SK-N-SH (cell line): ENCODE measurements at regions not wholly inside any gene's neighbourhood (a gene's known extent, or its start where the extent isn't known, plus 50 kb on each side); places are given as distances from the start of the nearest gene placed in this dataset.
A peak's percentile ranks its signal among the peaks of the same experiment; 100 is the strongest.

ENCODE experiments used
- CTCF ChIA-PET: fragments of 300-600, 350-600 bp; formaldehyde crosslinking; extraction: SDS; loops from one replicate; lab custom pipeline; 2021; lab: Yijun Ruan, JAX
- POLR2A ChIA-PET: fragments of 350-600 bp; sonication (Branson Sonifier 250); formaldehyde crosslinking; extraction: SDS; loops from one replicate; lab custom pipeline; 2020; ENCODE audit warnings: antibody characterized with exemption, inconsistent platforms; lab: Yijun Ruan, JAX
- DNase-seq: peaks from one replicate; pipeline ENCODE4 v3.0.0; 2012
- H2AFZ ChIP-seq: fragments of 200-600 bp; sonication (generic); 2 replicates; pipeline ENCODE4 v1.8.1; 2016; ENCODE audit warnings: antibody characterized with exemption, mild to moderate bottlenecking, low read depth
- H3F3A ChIP-seq: fragments of 200-600 bp; sonication (generic); replicated peaks from 2 replicates; pipeline ENCODE3; 2016; ENCODE audit warnings: antibody characterized with exemption, mild to moderate bottlenecking; ENCODE audit not compliant: insufficient read depth
- H3K27ac ChIP-seq, 2 experiments: fragments of 200-500 bp in 1 of 2; fragments of 200-600 bp in 1 of 2; sonication (Bioruptor generic) in 1 of 2; sonication (generic), shearing (Covaris generic) in 1 of 2; 2 replicates each; pipeline versions ENCODE4 v1.5.1 to v1.6.1; 2014 to 2016; ENCODE audit warnings: low read depth in 2 of 2, inconsistent platforms in 1 of 2, low read length in 1 of 2, mild to moderate bottlenecking in 1 of 2, mixed read lengths in 1 of 2
- H3K27me3 ChIP-seq: fragments of 200-600 bp; sonication (generic), shearing (Covaris generic); 2 replicates; pipeline ENCODE4 v1.6.1; 2016; ENCODE audit warnings: mixed run types; ENCODE audit not compliant: insufficient read depth
- H3K36me3 ChIP-seq, 2 experiments: fragments of 200-500 bp in 1 of 2; fragments of 200-600 bp in 1 of 2; sonication (Bioruptor generic) in 1 of 2; sonication (generic) in 1 of 2; replicated peaks in 1 of 2; 2 replicates each; pipeline versions ENCODE3 to v1.5.1; 2014 to 2016; ENCODE audit warnings: low read length in 1 of 2, mild to moderate bottlenecking in 1 of 2; ENCODE audit not compliant: insufficient read depth in 2 of 2, control insufficient read depth in 1 of 2
- H3K4me1 ChIP-seq, 2 experiments: fragments of 200-500 bp in 1 of 2; fragments of 200-600 bp in 1 of 2; sonication (Bioruptor generic) in 1 of 2; sonication (generic), shearing (Covaris generic) in 1 of 2; 2 replicates each; pipeline versions ENCODE4 v1.5.1 to v1.6.1; 2014 to 2016; ENCODE audit warnings: low read depth in 1 of 2, low read length in 1 of 2, mixed run types in 1 of 2; ENCODE audit not compliant: insufficient read depth in 2 of 2, control insufficient read depth in 1 of 2
- H3K4me2 ChIP-seq: fragments of 200-600 bp; sonication (generic), shearing (Covaris generic); 2 replicates; pipeline ENCODE4 v1.6.1; 2017; ENCODE audit warnings: mixed run types
- H3K4me3 ChIP-seq, 2 experiments: fragments of 200-500 bp in 1 of 2; fragments of 200-600 bp in 1 of 2; sonication (Bioruptor generic) in 1 of 2; sonication (generic), shearing (Covaris generic) in 1 of 2; 2 replicates each; pipeline versions ENCODE4 v1.5.1 to v1.8.1; 2014 to 2016; ENCODE audit warnings: low read depth in 2 of 2, inconsistent platforms in 1 of 2, low read length in 1 of 2, mild to moderate bottlenecking in 1 of 2, mixed read lengths in 1 of 2, moderate library complexity in 1 of 2
- H3K79me2 ChIP-seq: fragments of 200-600 bp; sonication (generic); 2 replicates; pipeline ENCODE4 v1.8.1; 2017; ENCODE audit warnings: mild to moderate bottlenecking; ENCODE audit not compliant: insufficient read depth
- H3K9ac ChIP-seq: fragments of 200-600 bp; sonication (generic); 2 replicates; pipeline ENCODE4 v1.6.1; 2017; ENCODE audit warnings: mixed run types
- H3K9me2 ChIP-seq: fragments of 200-600 bp; sonication (generic); 2 replicates; pipeline ENCODE4 v1.6.1; 2017; ENCODE audit warnings: mixed run types
- H3K9me3 ChIP-seq: fragments of 200-600 bp; sonication (generic); 2 replicates; pipeline ENCODE4 v1.6.1; 2017; ENCODE audit warnings: mixed run types, mild to moderate bottlenecking, moderate library complexity
- H4K20me1 ChIP-seq: fragments of 200-600 bp; sonication (generic); 2 replicates; pipeline ENCODE4 v1.6.1; 2017; ENCODE audit warnings: mild to moderate bottlenecking, mixed run types; ENCODE audit not compliant: insufficient read depth
- ELF1 ChIP-seq: IDR thresholded peaks from 2 replicates; pipeline ENCODE4 v1.4.0; 2012
- FOSL2 ChIP-seq: IDR thresholded peaks from 2 replicates; pipeline ENCODE4 v1.4.0; 2012; ENCODE audit warnings: low read depth, mild to moderate bottlenecking, moderate library complexity, borderline replicate concordance
- FOXJ3 ChIP-seq: sonication (generic); formaldehyde crosslinking; IDR thresholded peaks from 2 replicates; pipeline ENCODE4 v1.5.1; 2020; ENCODE audit warnings: mild to moderate bottlenecking, missing genetic modification reagents
- GABPA ChIP-seq: IDR thresholded peaks from 2 replicates; pipeline ENCODE4 v1.4.0; 2012; ENCODE audit warnings: low read depth, mild to moderate bottlenecking
- MEF2A ChIP-seq: IDR thresholded peaks from 2 replicates; pipeline ENCODE4 v1.4.0; 2012; ENCODE audit warnings: low read depth, borderline replicate concordance
- POLR2AphosphoS5 ChIP-seq: IDR thresholded peaks from 2 replicates; pipeline ENCODE4 v1.6.1; 2012; ENCODE audit warnings: low read depth, low read length
- RAD21 ChIP-seq: IDR thresholded peaks from 2 replicates; pipeline ENCODE4 v1.6.1; 2012; ENCODE audit warnings: mild to moderate bottlenecking, low read length
- SMC3 ChIP-seq: IDR thresholded peaks from 2 replicates; pipeline ENCODE4 v1.6.1; 2012; ENCODE audit warnings: low read depth, low read length, improper control_type of control experiment
- TEAD4 ChIP-seq: IDR thresholded peaks from 2 replicates; pipeline ENCODE4 v1.4.0; 2012; ENCODE audit warnings: mild to moderate bottlenecking, borderline replicate concordance; ENCODE audit not compliant: insufficient read depth
- YY1 ChIP-seq: IDR thresholded peaks from 2 replicates; pipeline ENCODE4 v1.4.0; 2012; ENCODE audit warnings: low read depth, mild to moderate bottlenecking
- WGBS: methylation state at CpG from one replicate; pipeline ENCODE4 v1.1.6; 2017; ENCODE audit warnings: low lambda C conversion rate; 5-methylcytosine and 5-hydroxymethylcytosine counted together
- TF ChIP-seq, protein P1 (sequence below): IDR thresholded peaks from 2 replicates; pipeline ENCODE4; 2012
- TF ChIP-seq, protein P2 (sequence below): IDR thresholded peaks from 2 replicates; pipeline ENCODE4 v1.6.1; 2012; ENCODE audit warnings: mild to moderate bottlenecking, low read depth, low read length, moderate library complexity
- TF ChIP-seq, protein P3 (sequence below): IDR thresholded peaks from 2 replicates; pipeline ENCODE4 v1.4.0; 2012; ENCODE audit warnings: low read depth
- TF ChIP-seq, protein P4 (sequence below): fragments of 150-350 bp; IDR thresholded peaks from 2 replicates; pipeline ENCODE4 v1.6.1; 2017; ENCODE audit warnings: antibody characterized with exemption, low read length, low read depth, borderline replicate concordance
- TF ChIP-seq, protein P5 (sequence below): fragments of 200-600 bp; sonication (generic); IDR thresholded peaks from 2 replicates; pipeline ENCODE4 v1.6.1; 2017; ENCODE audit warnings: antibody characterized with exemption, mild to moderate bottlenecking, moderate library complexity
- TF ChIP-seq, protein P6 (sequence below): fragments of 150-350 bp; IDR thresholded peaks from 2 replicates; pipeline ENCODE4 v1.6.1; 2016; ENCODE audit warnings: mild to moderate bottlenecking, low read depth, low read length

DNA sequence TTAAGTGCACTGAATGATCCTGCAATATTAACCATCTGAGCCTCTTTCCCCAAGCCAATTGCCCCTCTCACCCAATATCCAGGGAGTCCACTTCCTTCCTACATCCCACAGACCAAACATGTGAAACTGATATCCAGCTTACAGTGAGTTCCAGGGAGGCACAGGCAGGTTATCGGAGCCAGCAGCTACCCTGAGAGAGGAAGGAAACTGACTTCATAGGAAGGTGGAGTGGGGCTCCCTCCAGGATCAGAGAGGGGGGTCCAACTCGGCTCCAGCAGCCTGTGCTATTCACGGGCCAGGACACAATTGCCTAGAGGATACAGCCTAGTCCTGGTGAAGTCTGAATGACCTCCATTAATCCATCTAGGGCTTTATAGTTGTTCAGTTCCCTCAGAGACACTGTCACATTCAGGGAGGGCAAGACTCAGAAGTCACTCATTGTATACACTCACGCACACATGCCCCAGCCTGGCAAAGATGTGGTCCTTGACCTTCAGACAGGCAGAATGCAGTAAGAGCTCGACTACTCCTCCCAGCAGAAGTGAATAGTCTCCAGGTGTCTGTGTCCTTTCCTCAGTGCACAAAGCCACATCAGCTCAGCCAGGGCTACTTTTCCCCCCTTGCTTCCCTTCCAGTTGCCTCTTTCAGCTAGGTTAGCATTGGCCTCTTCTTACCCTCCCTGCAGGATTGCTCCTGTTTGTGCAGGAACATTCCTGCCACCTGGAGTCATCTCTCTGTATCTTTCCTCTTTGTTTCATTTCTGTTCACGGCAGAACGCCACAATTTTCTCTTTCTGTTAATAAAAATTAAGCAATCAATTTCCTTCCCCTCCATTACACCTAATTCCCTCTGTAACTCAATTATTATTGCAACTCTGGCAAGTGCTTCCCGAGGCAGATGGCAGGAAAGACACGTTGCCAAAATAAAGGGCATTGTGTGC is 501.7 kb downstream of the ARHGEF28 start:
- no peak overlapping the region for H3K4me3 ChIP-seq
- no peak overlapping the region; a peak in 1 of 4 replicates for H3K27ac ChIP-seq
- H2AFZ ChIP-seq, result peak overlapping the region; percentile 19; the same call in 1 of the 2 replicates
- H3K79me2 ChIP-seq, result no peaks in the 10 kb centered on the region
- no peak overlapping the region for H3K9ac ChIP-seq
- H4K20me1 ChIP-seq, result no peaks in the 10 kb centered on the region
- no peaks in the 10 kb centered on the region for H3K9me3 ChIP-seq
- H3K9me2 ChIP-seq, result no peaks in the 10 kb centered on the region
- no peaks in the 10 kb centered on the region for H3F3A ChIP-seq
- TF ChIP-seq TEAD4, result no peak
- TF ChIP-seq, protein P1, sequence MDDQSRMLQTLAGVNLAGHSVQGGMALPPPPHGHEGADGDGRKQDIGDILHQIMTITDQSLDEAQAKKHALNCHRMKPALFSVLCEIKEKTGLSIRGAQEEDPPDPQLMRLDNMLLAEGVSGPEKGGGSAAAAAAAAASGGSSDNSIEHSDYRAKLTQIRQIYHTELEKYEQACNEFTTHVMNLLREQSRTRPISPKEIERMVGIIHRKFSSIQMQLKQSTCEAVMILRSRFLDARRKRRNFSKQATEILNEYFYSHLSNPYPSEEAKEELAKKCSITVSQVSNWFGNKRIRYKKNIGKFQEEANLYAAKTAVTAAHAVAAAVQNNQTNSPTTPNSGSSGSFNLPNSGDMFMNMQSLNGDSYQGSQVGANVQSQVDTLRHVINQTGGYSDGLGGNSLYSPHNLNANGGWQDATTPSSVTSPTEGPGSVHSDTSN, result no peak
- TF ChIP-seq GABPA, result no peak
- TF ChIP-seq RAD21, result peak; percentile 42
- no peak for TF ChIP-seq FOXJ3
- no peak for TF ChIP-seq POLR2AphosphoS5
- TF ChIP-seq, protein P2, sequence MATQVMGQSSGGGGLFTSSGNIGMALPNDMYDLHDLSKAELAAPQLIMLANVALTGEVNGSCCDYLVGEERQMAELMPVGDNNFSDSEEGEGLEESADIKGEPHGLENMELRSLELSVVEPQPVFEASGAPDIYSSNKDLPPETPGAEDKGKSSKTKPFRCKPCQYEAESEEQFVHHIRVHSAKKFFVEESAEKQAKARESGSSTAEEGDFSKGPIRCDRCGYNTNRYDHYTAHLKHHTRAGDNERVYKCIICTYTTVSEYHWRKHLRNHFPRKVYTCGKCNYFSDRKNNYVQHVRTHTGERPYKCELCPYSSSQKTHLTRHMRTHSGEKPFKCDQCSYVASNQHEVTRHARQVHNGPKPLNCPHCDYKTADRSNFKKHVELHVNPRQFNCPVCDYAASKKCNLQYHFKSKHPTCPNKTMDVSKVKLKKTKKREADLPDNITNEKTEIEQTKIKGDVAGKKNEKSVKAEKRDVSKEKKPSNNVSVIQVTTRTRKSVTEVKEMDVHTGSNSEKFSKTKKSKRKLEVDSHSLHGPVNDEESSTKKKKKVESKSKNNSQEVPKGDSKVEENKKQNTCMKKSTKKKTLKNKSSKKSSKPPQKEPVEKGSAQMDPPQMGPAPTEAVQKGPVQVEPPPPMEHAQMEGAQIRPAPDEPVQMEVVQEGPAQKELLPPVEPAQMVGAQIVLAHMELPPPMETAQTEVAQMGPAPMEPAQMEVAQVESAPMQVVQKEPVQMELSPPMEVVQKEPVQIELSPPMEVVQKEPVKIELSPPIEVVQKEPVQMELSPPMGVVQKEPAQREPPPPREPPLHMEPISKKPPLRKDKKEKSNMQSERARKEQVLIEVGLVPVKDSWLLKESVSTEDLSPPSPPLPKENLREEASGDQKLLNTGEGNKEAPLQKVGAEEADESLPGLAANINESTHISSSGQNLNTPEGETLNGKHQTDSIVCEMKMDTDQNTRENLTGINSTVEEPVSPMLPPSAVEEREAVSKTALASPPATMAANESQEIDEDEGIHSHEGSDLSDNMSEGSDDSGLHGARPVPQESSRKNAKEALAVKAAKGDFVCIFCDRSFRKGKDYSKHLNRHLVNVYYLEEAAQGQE, result no peak
- TF ChIP-seq, protein P3, sequence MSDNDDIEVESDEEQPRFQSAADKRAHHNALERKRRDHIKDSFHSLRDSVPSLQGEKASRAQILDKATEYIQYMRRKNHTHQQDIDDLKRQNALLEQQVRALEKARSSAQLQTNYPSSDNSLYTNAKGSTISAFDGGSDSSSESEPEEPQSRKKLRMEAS, result no peak
- no peak for TF ChIP-seq FOSL2
- TF ChIP-seq, protein P4, sequence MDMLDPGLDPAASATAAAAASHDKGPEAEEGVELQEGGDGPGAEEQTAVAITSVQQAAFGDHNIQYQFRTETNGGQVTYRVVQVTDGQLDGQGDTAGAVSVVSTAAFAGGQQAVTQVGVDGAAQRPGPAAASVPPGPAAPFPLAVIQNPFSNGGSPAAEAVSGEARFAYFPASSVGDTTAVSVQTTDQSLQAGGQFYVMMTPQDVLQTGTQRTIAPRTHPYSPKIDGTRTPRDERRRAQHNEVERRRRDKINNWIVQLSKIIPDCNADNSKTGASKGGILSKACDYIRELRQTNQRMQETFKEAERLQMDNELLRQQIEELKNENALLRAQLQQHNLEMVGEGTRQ, result no peak
- TF ChIP-seq, protein P5, sequence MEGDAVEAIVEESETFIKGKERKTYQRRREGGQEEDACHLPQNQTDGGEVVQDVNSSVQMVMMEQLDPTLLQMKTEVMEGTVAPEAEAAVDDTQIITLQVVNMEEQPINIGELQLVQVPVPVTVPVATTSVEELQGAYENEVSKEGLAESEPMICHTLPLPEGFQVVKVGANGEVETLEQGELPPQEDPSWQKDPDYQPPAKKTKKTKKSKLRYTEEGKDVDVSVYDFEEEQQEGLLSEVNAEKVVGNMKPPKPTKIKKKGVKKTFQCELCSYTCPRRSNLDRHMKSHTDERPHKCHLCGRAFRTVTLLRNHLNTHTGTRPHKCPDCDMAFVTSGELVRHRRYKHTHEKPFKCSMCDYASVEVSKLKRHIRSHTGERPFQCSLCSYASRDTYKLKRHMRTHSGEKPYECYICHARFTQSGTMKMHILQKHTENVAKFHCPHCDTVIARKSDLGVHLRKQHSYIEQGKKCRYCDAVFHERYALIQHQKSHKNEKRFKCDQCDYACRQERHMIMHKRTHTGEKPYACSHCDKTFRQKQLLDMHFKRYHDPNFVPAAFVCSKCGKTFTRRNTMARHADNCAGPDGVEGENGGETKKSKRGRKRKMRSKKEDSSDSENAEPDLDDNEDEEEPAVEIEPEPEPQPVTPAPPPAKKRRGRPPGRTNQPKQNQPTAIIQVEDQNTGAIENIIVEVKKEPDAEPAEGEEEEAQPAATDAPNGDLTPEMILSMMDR, result peak; percentile 43
- TF ChIP-seq ELF1, result no peak
- TF ChIP-seq YY1, result no peak
- TF ChIP-seq MEF2A, result no peak
- peak; percentile 32; the same call in 1 of the 2 replicates for TF ChIP-seq SMC3
- TF ChIP-seq, protein P6, sequence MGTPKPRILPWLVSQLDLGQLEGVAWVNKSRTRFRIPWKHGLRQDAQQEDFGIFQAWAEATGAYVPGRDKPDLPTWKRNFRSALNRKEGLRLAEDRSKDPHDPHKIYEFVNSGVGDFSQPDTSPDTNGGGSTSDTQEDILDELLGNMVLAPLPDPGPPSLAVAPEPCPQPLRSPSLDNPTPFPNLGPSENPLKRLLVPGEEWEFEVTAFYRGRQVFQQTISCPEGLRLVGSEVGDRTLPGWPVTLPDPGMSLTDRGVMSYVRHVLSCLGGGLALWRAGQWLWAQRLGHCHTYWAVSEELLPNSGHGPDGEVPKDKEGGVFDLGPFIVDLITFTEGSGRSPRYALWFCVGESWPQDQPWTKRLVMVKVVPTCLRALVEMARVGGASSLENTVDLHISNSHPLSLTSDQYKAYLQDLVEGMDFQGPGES, result no peak
- 70% methylated on average over 8 of the region's 9 CpGs for WGBS
- H3K27me3 ChIP-seq, result no peaks in the 10 kb centered on the region
- H3K4me2 ChIP-seq, result no peak overlapping the region
- DNase-seq, result no peak
- ChIA-PET POLR2A (no interaction called here), CTCF (no interaction called here)
- no peaks in the 10 kb centered on the region for H3K36me3 ChIP-seq
- H3K4me1 ChIP-seq, result peaks cover 0 to 27% of the 10 kb centered on the region in 2 experiments; a peak in 2 of 4 replicates
